K562 (cell line): ENCODE measurements at regions not wholly inside any gene's neighbourhood (a gene's known extent, or its start where the extent isn't known, plus 50 kb on each side); places are given as distances from the start of the nearest gene placed in this dataset.

Experiments used
- ATAC-seq: fragments of 200-7000 bp; cut with Tn5 transposase; 3 replicates; pipeline ENCODE4 v1.9.1; 2020; ENCODE audit warnings: moderate library complexity
- BruUV-seq: library from RNA; stranded (reverse); fragments of 400-500 nt; replicated peaks from 2 replicates; lab custom pipeline; 2021; lab: Mats Ljungman, UMichigan
- CTCF ChIA-PET: fragments of 300-600 bp; formaldehyde crosslinking; extraction: SDS; loops from one replicate; lab custom pipeline; 2021; ENCODE audit warnings: low intra/inter-chr PET ratio; lab: Yijun Ruan, JAX
- POLR2A ChIA-PET: fragments of 300-600, 350-650 bp; sonication (Branson Sonifier 250); formaldehyde crosslinking; extraction: SDS; loops from one replicate; lab custom pipeline; 2021; ENCODE audit warnings: antibody characterized with exemption, inconsistent platforms; lab: Yijun Ruan, JAX
- DNase-seq, 4 experiments: peaks; one replicate each; pipeline versions ENCODE4 v3.0.0 to v3.0.0-alpha.2; 2011 to 2018; ENCODE audit warnings: low spot score in 3 of 4, mixed read lengths in 3 of 4; ENCODE audit errors: extremely low read depth in 1 of 4
- FAIRE-seq: peaks from 2 replicates; lab custom pipeline; 2011; peaks lifted over from hg19 to GRCh38; lab: Jason Lieb, UNC
- H2AFZ ChIP-seq: 2 replicates; pipeline ENCODE4 v1.6.0; 2011; ENCODE audit warnings: low read depth, low read length, control low read depth, inconsistent platforms
- H3K27ac ChIP-seq: fragments of 200-600 bp; 3 replicates; pipeline ENCODE4 v1.8.0; 2011; ENCODE audit warnings: low read depth, mild to moderate bottlenecking, control low read depth, inconsistent platforms, low read length, moderate library complexity, mixed read lengths; ENCODE audit errors: extremely low read depth
- H3K27me3 ChIP-seq, 2 experiments: fragments of 300-600 bp in 1 of 2; 2 replicates in 1 of 2; 3 replicates in 1 of 2; pipeline versions ENCODE4 v1.6.0 to v1.8.0; 2011; ENCODE audit warnings: inconsistent platforms in 2 of 2, low read length in 2 of 2, mild to moderate bottlenecking in 1 of 2, mixed read lengths in 1 of 2, moderate library complexity in 1 of 2; ENCODE audit not compliant: control insufficient read depth in 2 of 2, insufficient read depth in 2 of 2
- H3K36me3 ChIP-seq: fragments of 300-600 bp; 3 replicates; pipeline ENCODE4 v1.8.0; 2011; ENCODE audit warnings: mild to moderate bottlenecking, low read length, inconsistent platforms; ENCODE audit not compliant: control insufficient read depth, insufficient read depth
- H3K4me1 ChIP-seq, 2 experiments: fragments of 200-600 bp in 1 of 2; replicated peaks in 1 of 2; 2 replicates in 1 of 2; 3 replicates in 1 of 2; pipeline versions ENCODE4 v1.5.1 to v1.8.0; 2011; ENCODE audit warnings: inconsistent platforms in 2 of 2, low read length in 2 of 2, mild to moderate bottlenecking in 1 of 2, mixed read lengths in 1 of 2, moderate library complexity in 1 of 2; ENCODE audit not compliant: control insufficient read depth in 2 of 2, insufficient read depth in 2 of 2
- H3K4me2 ChIP-seq: 2 replicates; pipeline ENCODE4 v1.6.1; 2011; ENCODE audit warnings: low read length, control low read depth, inconsistent platforms, mixed read lengths; ENCODE audit not compliant: insufficient read depth
- H3K4me3 ChIP-seq: fragments of 200-600 bp; sonication (generic), shearing (Covaris generic); 2 replicates; pipeline ENCODE4 v1.5.1; 2016; ENCODE audit warnings: control low read depth, inconsistent platforms
- H3K79me2 ChIP-seq: fragments of 200-600 bp; 3 replicates; pipeline ENCODE4 v1.8.0; 2011; ENCODE audit warnings: low read length, inconsistent platforms; ENCODE audit not compliant: control insufficient read depth, insufficient read depth
- H3K9ac ChIP-seq, 2 experiments: 2 replicates each; pipeline versions ENCODE4 v1.6.0 to v1.6.1; 2011; ENCODE audit warnings: low read depth in 2 of 2, low read length in 2 of 2, control low read depth in 1 of 2, inconsistent platforms in 1 of 2, mild to moderate bottlenecking in 1 of 2, mixed read lengths in 1 of 2; ENCODE audit not compliant: insufficient read depth in 1 of 2
- H3K9me1 ChIP-seq: one replicate; pipeline ENCODE4 v1.6.0; 2011; ENCODE audit warnings: inconsistent platforms, mild to moderate bottlenecking, low read length, moderate library complexity; ENCODE audit not compliant: control insufficient read depth, insufficient read depth
- H3K9me3 ChIP-seq: replicated peaks from 2 replicates; pipeline ENCODE4 v1.5.1; 2011; ENCODE audit warnings: low read depth, low read length, inconsistent platforms; ENCODE audit not compliant: control insufficient read depth, insufficient read depth
- H4K20me1 ChIP-seq: replicated peaks from 2 replicates; pipeline ENCODE4 v1.6.1; 2011; ENCODE audit warnings: low read length, inconsistent platforms, mixed read lengths; ENCODE audit not compliant: control insufficient read depth, insufficient read depth
- CBX2 ChIP-seq: fragments of 200-600 bp; sonication (generic); IDR thresholded peaks from one replicate; pipeline ENCODE4 v1.6.1; 2012; ENCODE audit warnings: mild to moderate bottlenecking, low read length, inconsistent platforms; ENCODE audit not compliant: insufficient read depth, poor library complexity, severe bottlenecking
- KAT8 ChIP-seq: fragments of 450-650 bp; IDR thresholded peaks from 2 replicates; pipeline ENCODE4 v1.6.1; 2016; ENCODE audit warnings: low read depth, mild to moderate bottlenecking
- NCOA4 ChIP-seq: fragments of 450-650 bp; IDR thresholded peaks from 2 replicates; pipeline ENCODE4 v1.6.1; 2018; ENCODE audit warnings: mild to moderate bottlenecking; ENCODE audit not compliant: partially characterized antibody
- PTBP1 ChIP-seq: fragments of 200-400 bp; formaldehyde crosslinking; IDR thresholded peaks from 2 replicates; pipeline ENCODE4 v1.6.1; 2017; ENCODE audit warnings: low read depth, low read length
- SNIP1 ChIP-seq: fragments of 450-650 bp; IDR thresholded peaks from 2 replicates; pipeline ENCODE4 v1.7.1; 2017; ENCODE audit warnings: low read depth, mild to moderate bottlenecking
- SRSF1 ChIP-seq: fragments of 200-400 bp; formaldehyde crosslinking; IDR thresholded peaks from 2 replicates; pipeline ENCODE4 v1.6.1; 2017; ENCODE audit warnings: mild to moderate bottlenecking, low read depth, low read length, moderate library complexity
- STAT5A ChIP-seq: IDR thresholded peaks from 2 replicates; pipeline ENCODE4 v1.6.1; 2012; ENCODE audit warnings: low read length, inconsistent platforms, borderline replicate concordance
- TEAD1 ChIP-seq, 2 experiments: fragments of 450-650 bp in 1 of 2; sonication (generic) in 1 of 2; formaldehyde crosslinking; IDR thresholded peaks; 2 replicates each; pipeline versions ENCODE4 v1.4.0 to v1.8.0; 2020 to 2022; ENCODE audit warnings: mild to moderate bottlenecking in 2 of 2, missing genetic modification reagents in 1 of 2
- ZFP30 ChIP-seq: fragments of 250-450 bp; sonication (Bioruptor Pico); IDR thresholded peaks from 2 replicates; pipeline ENCODE4 v1.8.0; 2022; ENCODE audit warnings: moderate library complexity, mild to moderate bottlenecking, inconsistent platforms, borderline replicate concordance
- ZNF707 ChIP-seq: fragments of 250-450 bp; sonication (Bioruptor Pico); conservative IDR thresholded peaks from 2 replicates; pipeline ENCODE4 v1.8.0; 2022; ENCODE audit warnings: inconsistent platforms, mild to moderate bottlenecking, moderate library complexity
- WGBS: fragments of 100-300 bp; shearing (Covaris generic); methylation state at CpG from one replicate; pipeline ENCODE4 v1.1.6; 2016; ENCODE audit warnings: low coverage, mixed read lengths; ENCODE audit not compliant: insufficient coverage; ENCODE audit errors: missing lambda C conversion rate; 5-methylcytosine and 5-hydroxymethylcytosine counted together
- in situ Hi-C: fragments of 300-500 bp; cut with MboI; formaldehyde crosslinking; loops from 4 replicates; pipeline ENCODE4 v1.15.0; 2018; ENCODE audit warnings: inconsistent platforms, mixed read lengths
- intact Hi-C: fragments of 100-400 bp; cut with micrococcal nuclease; formaldehyde crosslinking; loops from 2 replicates; pipeline ENCODE4 v1.14.2; 2022
- TF ChIP-seq, protein P1 (sequence below): sonication (generic); formaldehyde crosslinking; IDR thresholded peaks from 2 replicates; pipeline ENCODE4 v1.8.1; 2022; ENCODE audit warnings: missing genetic modification reagents
- TF ChIP-seq, protein P2 (sequence below): IDR thresholded peaks from 3 replicates; pipeline ENCODE4 v1.6.1; 2011; ENCODE audit warnings: borderline replicate concordance, mild to moderate bottlenecking, moderate library complexity; ENCODE audit not compliant: insufficient read length; ENCODE audit errors: extremely low read depth
- TF ChIP-seq, protein P3 (sequence below): fragments of 250-450 bp; sonication (Bioruptor Pico); IDR thresholded peaks from 2 replicates; pipeline ENCODE4 v1.8.0; 2022; ENCODE audit warnings: moderate library complexity, mild to moderate bottlenecking, inconsistent platforms
- TF ChIP-seq, protein P4 (sequence below): sonication (generic); formaldehyde crosslinking; IDR thresholded peaks from 2 replicates; pipeline ENCODE4 v1.8.0; 2022; ENCODE audit warnings: mild to moderate bottlenecking, missing genetic modification reagents, borderline replicate concordance

DNA sequence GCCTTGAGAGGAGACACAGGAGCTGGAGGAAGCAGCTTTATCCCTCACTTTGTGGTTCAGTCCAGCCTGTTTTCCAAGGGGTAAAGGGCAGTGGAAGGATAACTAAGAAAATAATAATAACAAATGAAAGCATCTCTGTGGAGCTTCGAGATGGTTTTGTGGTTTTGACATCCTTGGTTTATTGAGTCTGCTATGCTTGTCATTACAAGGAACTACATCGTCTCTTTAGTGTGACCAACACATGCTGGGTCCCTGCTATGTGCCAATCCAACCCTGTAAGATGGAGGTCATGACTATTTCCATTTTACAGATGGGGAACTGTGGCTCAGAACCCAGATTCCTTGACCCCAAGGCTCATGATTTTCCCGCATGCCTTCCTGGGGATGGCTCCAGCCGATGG, 124.8 kb downstream of the MRM1 start:
- 73% methylated on average over 4 of the region's 4 CpGs for WGBS
- H3K9me3 ChIP-seq, result no peaks in the 10 kb centered on the region

More for the DNA sequence above, 124.8 kb downstream of the MRM1 start:
- TF ChIP-seq, protein P1, sequence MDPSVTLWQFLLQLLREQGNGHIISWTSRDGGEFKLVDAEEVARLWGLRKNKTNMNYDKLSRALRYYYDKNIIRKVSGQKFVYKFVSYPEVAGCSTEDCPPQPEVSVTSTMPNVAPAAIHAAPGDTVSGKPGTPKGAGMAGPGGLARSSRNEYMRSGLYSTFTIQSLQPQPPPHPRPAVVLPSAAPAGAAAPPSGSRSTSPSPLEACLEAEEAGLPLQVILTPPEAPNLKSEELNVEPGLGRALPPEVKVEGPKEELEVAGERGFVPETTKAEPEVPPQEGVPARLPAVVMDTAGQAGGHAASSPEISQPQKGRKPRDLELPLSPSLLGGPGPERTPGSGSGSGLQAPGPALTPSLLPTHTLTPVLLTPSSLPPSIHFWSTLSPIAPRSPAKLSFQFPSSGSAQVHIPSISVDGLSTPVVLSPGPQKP, result no peak
- TF ChIP-seq KAT8 (no peak), SRSF1 (no peak), NCOA4 (no peak), ZNF707 (CRISPR knock-in tag) (no peak), STAT5A (no peak), CBX2 (no peak), PTBP1 (no peak), TEAD1 (CRISPR knock-in tag; IDR thresholded peaks at IDR 0.05) (no peak), SNIP1 (no peak), ZFP30 (CRISPR knock-in tag) (no peak)
- TF ChIP-seq, protein P2, sequence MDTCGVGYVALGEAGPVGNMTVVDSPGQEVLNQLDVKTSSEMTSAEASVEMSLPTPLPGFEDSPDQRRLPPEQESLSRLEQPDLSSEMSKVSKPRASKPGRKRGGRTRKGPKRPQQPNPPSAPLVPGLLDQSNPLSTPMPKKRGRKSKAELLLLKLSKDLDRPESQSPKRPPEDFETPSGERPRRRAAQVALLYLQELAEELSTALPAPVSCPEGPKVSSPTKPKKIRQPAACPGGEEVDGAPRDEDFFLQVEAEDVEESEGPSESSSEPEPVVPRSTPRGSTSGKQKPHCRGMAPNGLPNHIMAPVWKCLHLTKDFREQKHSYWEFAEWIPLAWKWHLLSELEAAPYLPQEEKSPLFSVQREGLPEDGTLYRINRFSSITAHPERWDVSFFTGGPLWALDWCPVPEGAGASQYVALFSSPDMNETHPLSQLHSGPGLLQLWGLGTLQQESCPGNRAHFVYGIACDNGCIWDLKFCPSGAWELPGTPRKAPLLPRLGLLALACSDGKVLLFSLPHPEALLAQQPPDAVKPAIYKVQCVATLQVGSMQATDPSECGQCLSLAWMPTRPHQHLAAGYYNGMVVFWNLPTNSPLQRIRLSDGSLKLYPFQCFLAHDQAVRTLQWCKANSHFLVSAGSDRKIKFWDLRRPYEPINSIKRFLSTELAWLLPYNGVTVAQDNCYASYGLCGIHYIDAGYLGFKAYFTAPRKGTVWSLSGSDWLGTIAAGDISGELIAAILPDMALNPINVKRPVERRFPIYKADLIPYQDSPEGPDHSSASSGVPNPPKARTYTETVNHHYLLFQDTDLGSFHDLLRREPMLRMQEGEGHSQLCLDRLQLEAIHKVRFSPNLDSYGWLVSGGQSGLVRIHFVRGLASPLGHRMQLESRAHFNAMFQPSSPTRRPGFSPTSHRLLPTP, result no peak
- TF ChIP-seq, protein P3, sequence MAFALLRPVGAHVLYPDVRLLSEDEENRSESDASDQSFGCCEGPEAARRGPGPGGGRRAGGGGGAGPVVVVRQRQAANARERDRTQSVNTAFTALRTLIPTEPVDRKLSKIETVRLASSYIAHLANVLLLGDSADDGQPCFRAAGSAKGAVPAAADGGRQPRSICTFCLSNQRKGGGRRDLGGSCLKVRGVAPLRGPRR (CRISPR knock-in tag), result no peak
- TF ChIP-seq, protein P4, sequence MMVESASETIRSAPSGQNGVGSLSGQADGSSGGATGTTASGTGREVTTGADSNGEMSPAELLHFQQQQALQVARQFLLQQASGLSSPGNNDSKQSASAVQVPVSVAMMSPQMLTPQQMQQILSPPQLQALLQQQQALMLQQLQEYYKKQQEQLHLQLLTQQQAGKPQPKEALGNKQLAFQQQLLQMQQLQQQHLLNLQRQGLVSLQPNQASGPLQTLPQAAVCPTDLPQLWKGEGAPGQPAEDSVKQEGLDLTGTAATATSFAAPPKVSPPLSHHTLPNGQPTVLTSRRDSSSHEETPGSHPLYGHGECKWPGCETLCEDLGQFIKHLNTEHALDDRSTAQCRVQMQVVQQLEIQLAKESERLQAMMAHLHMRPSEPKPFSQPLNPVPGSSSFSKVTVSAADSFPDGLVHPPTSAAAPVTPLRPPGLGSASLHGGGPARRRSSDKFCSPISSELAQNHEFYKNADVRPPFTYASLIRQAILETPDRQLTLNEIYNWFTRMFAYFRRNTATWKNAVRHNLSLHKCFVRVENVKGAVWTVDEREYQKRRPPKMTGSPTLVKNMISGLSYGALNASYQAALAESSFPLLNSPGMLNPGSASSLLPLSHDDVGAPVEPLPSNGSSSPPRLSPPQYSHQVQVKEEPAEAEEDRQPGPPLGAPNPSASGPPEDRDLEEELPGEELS, result no peak
- no peak overlapping the region for H3K27ac ChIP-seq
- no peaks in the 10 kb centered on the region for H3K36me3 ChIP-seq
- FAIRE-seq, result no peak
- peaks cover 2% of the 10 kb centered on the region; the same call in 1 of the 3 replicates for H3K79me2 ChIP-seq
- CTCF ChIA-PET, result no interaction called here
- ATAC-seq, result no peak
- intact Hi-C loops, result loop anchor here (10.0 kb wide), 1 partner anchor 181 kb away; the partner anchor contains the start of gene GGNBP2
- H4K20me1 ChIP-seq, result no peaks in the 10 kb centered on the region; the same call in 1 of the 2 replicates
- no peak overlapping the region for H3K4me2 ChIP-seq
- peaks cover 64 to 70% of the 10 kb centered on the region in 2 experiments for H3K4me1 ChIP-seq
- no peak for DNase-seq
- in situ Hi-C loops, result no loop called here
- H2AFZ ChIP-seq, result no peak overlapping the region
- no peak overlapping the region for H3K4me3 ChIP-seq
- no peaks in the 10 kb centered on the region for H3K27me3 ChIP-seq
- no TSS peak for BruUV-seq
- no peaks in the 10 kb centered on the region for H3K9me1 ChIP-seq
- POLR2A ChIA-PET, result interaction anchor here (0.6 to 1.3 kb wide), 4 partner anchors 10 to 228 kb away, joined by 3 to 4 read pairs (median 4); no protein-coding TSS in a partner anchor
- H3K9ac ChIP-seq, result no peak overlapping the region
